Mesenchymal stem cell (in vitro differentiated cells and primary cell): ENCODE measurements at regions not wholly inside any gene's neighbourhood (a gene's known extent, or its start where the extent isn't known, plus 50 kb on each side); places are given as distances from the start of the nearest gene placed in this dataset.

Experiments used
- DNase-seq: peaks from one replicate; pipeline ENCODE4 v3.0.0-alpha.2; 2013
- H2AFZ ChIP-seq: one replicate; pipeline ENCODE4 v1.6.1; 2013; ENCODE audit warnings: low read depth, mild to moderate bottlenecking, control low read depth, inconsistent platforms, low read length, moderate library complexity
- H2AK5ac ChIP-seq: 2 replicates; pipeline ENCODE4 v1.6.1; 2013; ENCODE audit warnings: low read length, moderate library complexity, mild to moderate bottlenecking, inconsistent platforms; ENCODE audit not compliant: severe bottlenecking
- H2BK120ac ChIP-seq: one replicate; pipeline ENCODE4 v1.6.1; 2013; ENCODE audit warnings: low read depth, mild to moderate bottlenecking, inconsistent platforms, low read length, moderate library complexity
- H2BK12ac ChIP-seq, 2 experiments: one replicate each; pipeline ENCODE4 v1.6.1; 2013; ENCODE audit warnings: inconsistent platforms in 2 of 2, low read length in 2 of 2, mild to moderate bottlenecking in 2 of 2, moderate library complexity in 2 of 2, control low read depth in 1 of 2
- H2BK15ac ChIP-seq: one replicate; pipeline ENCODE4 v1.6.1; 2013; ENCODE audit warnings: mild to moderate bottlenecking, low read depth, inconsistent platforms; ENCODE audit not compliant: poor library complexity, severe bottlenecking
- H2BK5ac ChIP-seq: 2 replicates; pipeline ENCODE4 v1.6.1; 2013; ENCODE audit warnings: low read depth, mild to moderate bottlenecking, low read length, control low read depth, inconsistent platforms; ENCODE audit not compliant: poor library complexity, severe bottlenecking
- H3K14ac ChIP-seq, 2 experiments: one replicate each; pipeline ENCODE4 v1.6.1; 2013; ENCODE audit warnings: inconsistent platforms in 2 of 2, low read length in 2 of 2, control low read depth in 1 of 2, mild to moderate bottlenecking in 1 of 2, moderate library complexity in 1 of 2
- H3K18ac ChIP-seq, 2 experiments: one replicate each; pipeline ENCODE4 v1.6.1; 2013; ENCODE audit warnings: inconsistent platforms in 2 of 2, low read length in 2 of 2, control low read depth in 1 of 2, low read depth in 1 of 2, mild to moderate bottlenecking in 1 of 2
- H3K23ac ChIP-seq, 2 experiments: one replicate each; pipeline ENCODE4 v1.6.1; 2013; ENCODE audit warnings: inconsistent platforms in 2 of 2, low read length in 2 of 2, mild to moderate bottlenecking in 2 of 2, moderate library complexity in 2 of 2, control low read depth in 1 of 2
- H3K27ac ChIP-seq: 2 replicates; pipeline ENCODE4 v1.5.1; 2013; ENCODE audit warnings: mild to moderate bottlenecking, moderate library complexity, low read length, control low read depth, inconsistent platforms; ENCODE audit not compliant: poor library complexity, severe bottlenecking
- H3K27me3 ChIP-seq, 2 experiments: 2 replicates each; pipeline versions ENCODE4 v1.6.1 to v1.7.0; 2013; ENCODE audit warnings: low read length in 2 of 2, mild to moderate bottlenecking in 2 of 2, moderate library complexity in 2 of 2, control low read depth in 1 of 2, inconsistent platforms in 1 of 2; ENCODE audit not compliant: control insufficient read depth in 1 of 2, insufficient read depth in 1 of 2
- H3K36me3 ChIP-seq, 2 experiments: 2 replicates each; pipeline versions ENCODE4 v1.6.1 to v1.7.0; 2013; ENCODE audit warnings: low read length in 2 of 2, control low read depth in 1 of 2, inconsistent platforms in 1 of 2, low read depth in 1 of 2, mild to moderate bottlenecking in 1 of 2; ENCODE audit not compliant: insufficient read depth in 2 of 2, control insufficient read depth in 1 of 2
- H3K4ac ChIP-seq, 2 experiments: one replicate each; pipeline ENCODE4 v1.6.1; 2013; ENCODE audit warnings: inconsistent platforms in 2 of 2, low read length in 2 of 2, mild to moderate bottlenecking in 2 of 2, moderate library complexity in 2 of 2, control low read depth in 1 of 2, low read depth in 1 of 2
- H3K4me1 ChIP-seq: 2 replicates; pipeline ENCODE4 v1.6.1; 2013; ENCODE audit warnings: low read depth, low read length, control low read depth; ENCODE audit not compliant: control insufficient read depth, insufficient read depth
- H3K4me2 ChIP-seq: 2 replicates; pipeline ENCODE4 v1.6.1; 2013; ENCODE audit warnings: low read length, mild to moderate bottlenecking, inconsistent platforms; ENCODE audit not compliant: poor library complexity, severe bottlenecking
- H3K4me3 ChIP-seq, 2 experiments: 2 replicates each; pipeline versions ENCODE4 v1.5.1 to v1.7.0; 2013; ENCODE audit warnings: low read length in 2 of 2, mild to moderate bottlenecking in 2 of 2, control low read depth in 1 of 2, low read depth in 1 of 2; ENCODE audit not compliant: insufficient read depth in 1 of 2
- H3K79me1 ChIP-seq: replicated peaks from 2 replicates; pipeline ENCODE4 v1.6.1; 2013; ENCODE audit warnings: mild to moderate bottlenecking, control low read depth, low read length, inconsistent platforms; ENCODE audit not compliant: poor library complexity, severe bottlenecking
- H3K9ac ChIP-seq: 2 replicates; pipeline ENCODE4 v1.7.0; 2013; ENCODE audit warnings: mild to moderate bottlenecking, low read length, moderate library complexity
- H3K9me3 ChIP-seq: 2 replicates; pipeline ENCODE4 v1.7.0; 2013; ENCODE audit warnings: mild to moderate bottlenecking, low read length; ENCODE audit not compliant: control insufficient read depth
- H4K8ac ChIP-seq: one replicate; pipeline ENCODE4 v1.6.1; 2013; ENCODE audit warnings: inconsistent platforms, mild to moderate bottlenecking, low read length, moderate library complexity
- H4K91ac ChIP-seq: one replicate; pipeline ENCODE4 v1.6.1; 2013; ENCODE audit warnings: mild to moderate bottlenecking, low read length, inconsistent platforms
- WGBS: methylation state at CpG from one replicate; pipeline ENCODE4 v1.1.7; 2013; ENCODE audit warnings: mixed read lengths; 5-methylcytosine and 5-hydroxymethylcytosine counted together

- Histone ChIP-seq H3K14ac (no peak overlapping the region), H2AK5ac (no peak overlapping the region), H3K4me3 (no peak overlapping the region), H3K18ac (no peak overlapping the region), H4K91ac (no peak overlapping the region), H3K4ac (no peak overlapping the region), H3K79me1 (no peaks in the 10 kb centered on the region), H2BK120ac (no peak overlapping the region), H3K27me3 (peaks cover 6 to 8% of the 10 kb centered on the region in 2 experiments), H3K36me3 (no peaks in the 10 kb centered on the region), H3K4me2 (no peak overlapping the region), H3K27ac (no peak overlapping the region), H3K4me1 (peaks cover 3% of the 10 kb centered on the region), H3K9ac (no peak overlapping the region), H3K23ac (no peak overlapping the region), H2BK12ac (no peak overlapping the region), H2BK5ac (no peak overlapping the region), H3K9me3 (no peaks in the 10 kb centered on the region), H4K8ac (no peak overlapping the region), H2BK15ac (no peak overlapping the region), H2AFZ (no peak overlapping the region)
- 94% methylated on average over 1 of the region's 4 CpGs for WGBS
- DNase-seq: no peak
Observed at GRCh38 chr2:199606193-199606780, 148.5 kb upstream of the SATB2 start.

GRCh38 chr2:199603721-199604291, 146.1 kb upstream of the SATB2 start:
- no peak for DNase-seq
- H3K14ac ChIP-seq: no peak overlapping the region
- no peak overlapping the region for H4K8ac ChIP-seq
- peak overlapping the region; percentile 35 for H3K4me2 ChIP-seq
- H3K9me3 ChIP-seq: no peaks in the 10 kb centered on the region
- peaks cover 8 to 10% of the 10 kb centered on the region in 2 experiments for H3K27me3 ChIP-seq
- no peak overlapping the region for H2BK120ac ChIP-seq
- H3K79me1 ChIP-seq: no peaks in the 10 kb centered on the region
- peak overlapping the region in 1 of 2 experiments; percentile 49 for H3K4me3 ChIP-seq
- no peak overlapping the region for H3K9ac ChIP-seq
- no peaks in the 10 kb centered on the region for H3K36me3 ChIP-seq
- H2AK5ac ChIP-seq: no peak overlapping the region
- no peak overlapping the region for H2AFZ ChIP-seq
- no peak overlapping the region for H2BK15ac ChIP-seq
- no peak overlapping the region for H4K91ac ChIP-seq
- no peak overlapping the region for H3K4ac ChIP-seq
- WGBS: 55% methylated on average over 39 of the region's 39 CpGs
- H2BK12ac ChIP-seq: no peak overlapping the region
- H2BK5ac ChIP-seq: no peak overlapping the region
- no peak overlapping the region for H3K23ac ChIP-seq
- no peak overlapping the region for H3K27ac ChIP-seq
- H3K18ac ChIP-seq: no peak overlapping the region
- peaks cover 3% of the 10 kb centered on the region for H3K4me1 ChIP-seq

- Histone ChIP-seq H4K8ac (no peak overlapping the region), H3K4ac (no peak overlapping the region), H2BK120ac (no peak overlapping the region), H3K4me2 (no peak overlapping the region), H3K27ac (no peak overlapping the region), H3K79me1 (no peaks in the 10 kb centered on the region), H2BK15ac (no peak overlapping the region), H3K18ac (no peak overlapping the region), H2AK5ac (no peak overlapping the region), H3K23ac (no peak overlapping the region), H3K36me3 (no peaks in the 10 kb centered on the region), H3K27me3 (peaks cover 8 to 12% of the 10 kb centered on the region in 2 experiments), H2BK12ac (no peak overlapping the region), H4K91ac (no peak overlapping the region), H2AFZ (no peak overlapping the region), H2BK5ac (no peak overlapping the region), H3K4me1 (peaks cover 3% of the 10 kb centered on the region), H3K9me3 (no peaks in the 10 kb centered on the region), H3K14ac (no peak overlapping the region), H3K9ac (no peak overlapping the region), H3K4me3 (no peak overlapping the region)
- no peak for DNase-seq
- WGBS: 83% methylated on average over 15 of the region's 15 CpGs
Observed at GRCh38 chr2:199602896-199603717, 145.4 kb upstream of the SATB2 start.

GRCh38 chr2:199602271-199602895, 144.6 kb upstream of the SATB2 start:
- Histone ChIP-seq H2BK12ac (no peak overlapping the region), H3K79me1 (no peaks in the 10 kb centered on the region), H2AFZ (no peak overlapping the region), H3K14ac (no peak overlapping the region), H3K4me1 (peaks cover 3% of the 10 kb centered on the region), H3K4me3 (no peak overlapping the region), H4K8ac (no peak overlapping the region), H3K4me2 (no peak overlapping the region), H4K91ac (no peak overlapping the region), H2AK5ac (no peak overlapping the region), H3K4ac (no peak overlapping the region), H3K9me3 (no peaks in the 10 kb centered on the region), H2BK5ac (no peak overlapping the region), H3K23ac (no peak overlapping the region), H3K27me3 (peaks cover 8 to 14% of the 10 kb centered on the region in 2 experiments), H2BK120ac (no peak overlapping the region), H3K36me3 (no peaks in the 10 kb centered on the region), H3K18ac (no peak overlapping the region), H3K9ac (no peak overlapping the region), H3K27ac (no peak overlapping the region), H2BK15ac (no peak overlapping the region)
- whole genome bisulfite sequencing: 58% methylated on average over 3 of the region's 6 CpGs
- no peak for DNase-seq
